Chondrocyte (in vitro differentiated cells): ENCODE measurements at regions not wholly inside any gene's neighbourhood (a gene's known extent, or its start where the extent isn't known, plus 50 kb on each side); places are given as distances from the start of the nearest gene placed in this dataset.

Experiments
- DNase-seq: peaks from one replicate; pipeline ENCODE4 v3.0.0; 2021; ENCODE audit warnings: mixed read lengths, low spot score
- H3K27ac Mint-ChIP-seq: one replicate; pipeline ENCODE4 v1.8.0; 2021; ENCODE audit warnings: mild to moderate bottlenecking, moderate library complexity, mixed read lengths; ENCODE audit not compliant: unreplicated experiment
- H3K27me3 Mint-ChIP-seq: 2 replicates; pipeline ENCODE4 v1.8.0; 2021; ENCODE audit warnings: low read depth, mixed read lengths
- H3K36me3 Mint-ChIP-seq: 2 replicates; pipeline ENCODE4 v1.8.0; 2021; ENCODE audit warnings: low read depth, mixed read lengths
- H3K4me1 Mint-ChIP-seq: 2 replicates; pipeline ENCODE4 v1.8.0; 2021; ENCODE audit warnings: low read depth, mild to moderate bottlenecking, mixed read lengths
- H3K4me3 Mint-ChIP-seq: one replicate; pipeline ENCODE4 v1.8.0; 2021; ENCODE audit warnings: mild to moderate bottlenecking, moderate library complexity, mixed read lengths; ENCODE audit not compliant: unreplicated experiment
- H3K9me3 Mint-ChIP-seq: 2 replicates; pipeline ENCODE4 v1.8.0; 2021; ENCODE audit warnings: low read depth, mixed read lengths
- TF ChIP-seq, protein P1 (sequence below): fragments of 200-600 bp; sonication (generic); IDR thresholded peaks from 2 replicates; pipeline ENCODE4 v1.5.0; 2021; ENCODE audit warnings: antibody characterized with exemption, mild to moderate bottlenecking, moderate library complexity

DNA sequence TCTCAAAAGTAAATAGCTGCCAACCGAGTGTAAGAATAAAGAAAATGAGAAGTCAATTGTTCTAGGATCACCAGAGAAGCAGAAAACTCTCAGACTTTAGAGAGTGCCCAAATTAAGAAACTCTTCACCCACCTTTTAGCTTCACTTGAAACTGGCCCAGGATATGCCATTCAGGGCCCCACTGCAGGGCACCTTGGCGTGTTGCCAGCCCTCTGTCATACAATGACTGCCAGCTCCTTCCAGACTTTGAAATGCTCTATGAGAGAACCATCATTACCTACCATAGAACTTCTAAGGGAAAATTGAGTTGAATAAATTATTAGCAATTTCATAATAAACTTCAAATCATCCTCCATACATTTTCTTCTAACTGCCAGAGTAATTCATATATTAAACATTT is 240.5 kb downstream of the CETN3 start:
- H3K36me3 Mint-ChIP-seq = no peaks in the 10 kb centered on the region
- H3K27me3 Mint-ChIP-seq = no peaks in the 10 kb centered on the region
- no peak overlapping the region for H3K4me3 Mint-ChIP-seq
- TF ChIP-seq, protein P1, sequence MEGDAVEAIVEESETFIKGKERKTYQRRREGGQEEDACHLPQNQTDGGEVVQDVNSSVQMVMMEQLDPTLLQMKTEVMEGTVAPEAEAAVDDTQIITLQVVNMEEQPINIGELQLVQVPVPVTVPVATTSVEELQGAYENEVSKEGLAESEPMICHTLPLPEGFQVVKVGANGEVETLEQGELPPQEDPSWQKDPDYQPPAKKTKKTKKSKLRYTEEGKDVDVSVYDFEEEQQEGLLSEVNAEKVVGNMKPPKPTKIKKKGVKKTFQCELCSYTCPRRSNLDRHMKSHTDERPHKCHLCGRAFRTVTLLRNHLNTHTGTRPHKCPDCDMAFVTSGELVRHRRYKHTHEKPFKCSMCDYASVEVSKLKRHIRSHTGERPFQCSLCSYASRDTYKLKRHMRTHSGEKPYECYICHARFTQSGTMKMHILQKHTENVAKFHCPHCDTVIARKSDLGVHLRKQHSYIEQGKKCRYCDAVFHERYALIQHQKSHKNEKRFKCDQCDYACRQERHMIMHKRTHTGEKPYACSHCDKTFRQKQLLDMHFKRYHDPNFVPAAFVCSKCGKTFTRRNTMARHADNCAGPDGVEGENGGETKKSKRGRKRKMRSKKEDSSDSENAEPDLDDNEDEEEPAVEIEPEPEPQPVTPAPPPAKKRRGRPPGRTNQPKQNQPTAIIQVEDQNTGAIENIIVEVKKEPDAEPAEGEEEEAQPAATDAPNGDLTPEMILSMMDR = no peak
- peaks cover 29% of the 10 kb centered on the region for H3K4me1 Mint-ChIP-seq
- no peaks in the 10 kb centered on the region for H3K9me3 Mint-ChIP-seq
- no peak for DNase-seq
- no peak overlapping the region for H3K27ac Mint-ChIP-seq

DNA sequence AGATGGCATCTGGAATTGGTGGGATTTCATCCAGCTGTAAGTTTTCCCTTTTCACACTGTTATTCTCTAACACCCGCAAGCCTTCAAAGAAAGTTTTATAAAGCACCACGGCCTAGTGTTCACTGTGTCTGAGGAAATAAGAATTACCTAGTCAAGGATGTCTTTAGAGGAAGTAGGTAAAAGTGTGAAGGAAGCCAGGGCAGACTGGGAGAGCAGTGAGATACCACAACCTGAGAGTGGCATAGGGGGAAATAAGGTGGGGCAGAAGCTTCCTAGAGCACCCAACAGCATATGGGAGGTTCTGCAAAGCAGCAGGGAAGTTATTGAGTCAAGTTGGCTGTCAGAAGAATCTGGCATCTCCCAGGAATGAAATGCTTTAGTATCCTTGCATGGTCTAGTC is 241.2 kb downstream of the CETN3 start:
- TF ChIP-seq, protein P1 = no peak
- Mint-ChIP-seq H3K36me3 (no peaks in the 10 kb centered on the region), H3K9me3 (no peaks in the 10 kb centered on the region), H3K4me1 (peaks cover 25% of the 10 kb centered on the region), H3K4me3 (no peak overlapping the region), H3K27me3 (no peaks in the 10 kb centered on the region), H3K27ac (no peak overlapping the region)
- no peak for DNase-seq

DNA sequence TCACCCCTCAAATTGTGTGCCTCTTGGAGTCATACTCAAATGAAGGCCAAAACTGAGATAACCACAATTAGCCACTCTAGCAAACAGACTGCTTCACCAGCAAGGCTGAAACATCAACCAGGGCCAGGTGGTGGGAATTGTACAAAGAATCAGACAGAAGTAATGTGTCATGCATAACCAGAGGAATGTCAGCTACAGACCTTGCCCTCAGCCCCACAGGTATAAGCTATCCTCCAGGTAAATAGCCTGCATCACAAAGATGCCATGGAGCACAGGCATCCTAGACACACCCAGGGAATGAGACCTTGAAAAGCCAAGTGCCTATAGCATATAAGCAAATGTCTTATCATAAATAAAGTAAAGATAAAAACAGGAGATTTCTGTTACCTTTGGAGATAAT is 242.7 kb downstream of the CETN3 start:
- Mint-ChIP-seq H3K36me3 (no peaks in the 10 kb centered on the region), H3K9me3 (no peaks in the 10 kb centered on the region), H3K27me3 (no peaks in the 10 kb centered on the region), H3K27ac (no peak overlapping the region), H3K4me1 (peaks cover 25% of the 10 kb centered on the region), H3K4me3 (no peak overlapping the region)
- TF ChIP-seq, protein P1 = no peak
- no peak for DNase-seq

DNA sequence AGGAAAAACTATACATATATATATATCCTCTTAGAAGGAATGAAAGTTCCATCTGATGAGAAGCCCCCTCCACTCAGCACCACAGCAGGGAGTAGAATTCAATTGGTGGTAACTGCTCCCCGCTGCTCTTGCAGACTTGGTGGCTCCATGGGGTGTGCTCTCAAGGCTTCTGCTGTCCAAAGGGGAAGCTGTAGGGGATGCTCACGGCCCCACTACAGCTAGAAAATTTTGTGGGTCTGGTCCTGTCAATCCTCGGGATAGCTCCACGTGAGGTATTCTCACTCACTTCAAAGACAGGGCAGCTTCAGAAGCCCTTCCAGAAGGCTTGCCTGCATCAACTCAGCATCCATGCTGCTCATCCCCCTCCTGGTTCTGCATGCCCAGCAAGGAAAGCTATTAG is 247.2 kb downstream of the CETN3 start:
- Mint-ChIP-seq H3K36me3 (no peaks in the 10 kb centered on the region), H3K4me1 (peaks cover 12% of the 10 kb centered on the region), H3K4me3 (no peak overlapping the region), H3K27ac (no peak overlapping the region), H3K9me3 (no peaks in the 10 kb centered on the region), H3K27me3 (no peaks in the 10 kb centered on the region)
- TF ChIP-seq, protein P1 = no peak
- DNase-seq = no peak

DNA sequence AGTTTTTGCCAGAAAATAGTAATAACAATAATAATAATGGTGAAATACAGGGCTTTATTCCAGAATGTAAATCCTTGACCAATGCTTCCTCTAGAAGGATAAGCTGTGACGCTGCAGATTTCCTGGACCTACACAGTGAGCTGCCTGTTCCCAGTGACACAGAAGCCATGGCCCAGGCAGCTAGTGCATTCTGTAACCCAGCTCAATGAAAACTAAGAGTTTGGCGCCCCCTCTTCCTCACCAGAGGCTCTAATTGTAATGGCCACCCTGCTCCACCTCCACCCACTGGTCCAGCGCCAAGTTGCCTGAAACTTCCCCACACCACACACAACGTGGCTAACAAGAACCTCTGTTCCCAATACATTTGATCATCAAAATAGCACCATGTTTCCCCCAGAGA is 248.1 kb downstream of the CETN3 start:
- Mint-ChIP-seq H3K27me3 (no peaks in the 10 kb centered on the region), H3K4me1 (peaks cover 12% of the 10 kb centered on the region), H3K27ac (no peak overlapping the region), H3K9me3 (no peaks in the 10 kb centered on the region), H3K36me3 (no peaks in the 10 kb centered on the region), H3K4me3 (no peak overlapping the region)
- TF ChIP-seq, protein P1 = peak; percentile 62
- no peak for DNase-seq
